B cell (primary cell): ENCODE measurements at regions not wholly inside any gene's neighbourhood (a gene's known extent, or its start where the extent isn't known, plus 50 kb on each side); places are given as distances from the start of the nearest gene placed in this dataset.
A peak's percentile ranks its signal among the peaks of the same experiment; 100 is the strongest.

ENCODE experiments used
- ATAC-seq: fragments of 200-7000 bp; cut with Tn5 transposase; one replicate; pipeline ENCODE4 v1.10.0; 2021; ENCODE audit warnings: low read depth, mild to moderate bottlenecking, moderate number of reproducible peaks, moderate library complexity
- CTCF ChIA-PET: fragments of 350-600 bp; sonication (Branson Sonifier 250); formaldehyde crosslinking; loops from one replicate; lab custom pipeline; 2021; ENCODE audit warnings: antibody characterized with exemption, inconsistent platforms; lab: Charles Lee
- POLR2A ChIA-PET: fragments of 350-600 bp; sonication (Branson Sonifier 250); formaldehyde crosslinking; loops from one replicate; lab custom pipeline; 2021; ENCODE audit warnings: antibody characterized with exemption; lab: Charles Lee
- DNase-seq: peaks from one replicate; pipeline ENCODE4 v3.0.0; 2013
- H2AFZ ChIP-seq: 2 replicates; pipeline ENCODE4 v1.6.1; 2012; ENCODE audit warnings: mild to moderate bottlenecking, low read depth, low read length; ENCODE audit not compliant: insufficient read depth, poor library complexity, severe bottlenecking
- H3K27ac ChIP-seq, 2 donors: 1 replicate in 1 of 2; 2 replicates in 1 of 2; pipeline ENCODE4 v1.5.1; 2012 to 2013; ENCODE audit warnings: low read length in 2 of 2, mild to moderate bottlenecking in 2 of 2, moderate library complexity in 1 of 2
- H3K27me3 ChIP-seq, 4 experiments: fragments of 200-600 bp in 1 of 4; sonication (generic) in 1 of 4; replicated peaks in 1 of 4; 1 replicate in 2 of 4; 2 replicates in 2 of 4; pipeline versions ENCODE4 v1.6.1 to v1.7.0; 2013 to 2016; ENCODE audit warnings: low read length in 3 of 4, mild to moderate bottlenecking in 2 of 4, mixed read lengths in 1 of 4, moderate library complexity in 1 of 4; ENCODE audit not compliant: insufficient read depth in 4 of 4, control insufficient read depth in 3 of 4; ENCODE audit errors: control extremely low read depth in 1 of 4
- H3K36me3 ChIP-seq, 2 experiments: replicated peaks in 1 of 2; 1 replicate in 1 of 2; 2 replicates in 1 of 2; pipeline versions ENCODE4 v1.6.1 to v1.7.1; 2013; ENCODE audit warnings: low read length in 1 of 2; ENCODE audit not compliant: insufficient read depth in 2 of 2, control insufficient read depth in 1 of 2; ENCODE audit errors: control extremely low read depth in 1 of 2, extremely low read depth in 1 of 2
- H3K4me1 ChIP-seq, 2 donors: fragments of 200-600 bp in 1 of 2; sonication (generic) in 1 of 2; 1 replicate in 1 of 2; 2 replicates in 1 of 2; pipeline versions ENCODE4 v1.5.1 to v1.6.1; 2013 to 2017; ENCODE audit warnings: low read length in 2 of 2; ENCODE audit not compliant: control insufficient read depth in 2 of 2, insufficient read depth in 2 of 2
- H3K4me2 ChIP-seq: replicated peaks from 2 replicates; pipeline ENCODE3; 2012; ENCODE audit warnings: mild to moderate bottlenecking, low read depth, low read length; ENCODE audit not compliant: poor library complexity, severe bottlenecking
- H3K4me3 ChIP-seq, 5 experiments: fragments of 200-600 bp in 1 of 5; sonication (generic) in 1 of 5; 1 replicate in 3 of 5; 2 replicates in 2 of 5; pipeline versions ENCODE4 v1.5.1 to v1.7.0; 2011 to 2016; ENCODE audit warnings: low read length in 4 of 5, mild to moderate bottlenecking in 4 of 5, low read depth in 2 of 5, control low read depth in 1 of 5, moderate library complexity in 1 of 5; ENCODE audit not compliant: insufficient read depth in 1 of 5; ENCODE audit errors: control extremely low read depth in 1 of 5, extremely low read depth in 1 of 5
- H3K79me2 ChIP-seq: fragments of 200-600 bp; sonication (generic); one replicate; pipeline ENCODE4 v1.6.0; 2016; ENCODE audit warnings: low read length; ENCODE audit not compliant: control insufficient read depth, insufficient read depth
- H3K9ac ChIP-seq: fragments of 200-600 bp; sonication (generic); 2 replicates; pipeline ENCODE4 v1.6.1; 2017; ENCODE audit warnings: mild to moderate bottlenecking, low read length, moderate library complexity
- H3K9me3 ChIP-seq, 3 donors: one replicate each; pipeline versions ENCODE4 v1.6.1 to v1.7.1; 2013; ENCODE audit warnings: low read length in 2 of 3; ENCODE audit not compliant: control insufficient read depth in 2 of 3, insufficient read depth in 1 of 3; ENCODE audit errors: control extremely low read depth in 1 of 3
- H4K20me1 ChIP-seq: 2 replicates; pipeline ENCODE4 v1.6.0; 2012; ENCODE audit warnings: mild to moderate bottlenecking, low read length; ENCODE audit not compliant: insufficient read depth, control insufficient read depth, poor library complexity, severe bottlenecking
- H3K27ac Mint-ChIP-seq: one replicate; pipeline ENCODE4 v1.8.0; 2021; ENCODE audit warnings: mixed read lengths
- H3K27me3 Mint-ChIP-seq: one replicate; pipeline ENCODE4 v1.8.0; 2021; ENCODE audit warnings: mixed read lengths
- H3K4me1 Mint-ChIP-seq: one replicate; pipeline ENCODE4 v1.8.0; 2021; ENCODE audit warnings: mixed read lengths
- H3K4me3 Mint-ChIP-seq: one replicate; pipeline ENCODE4 v1.8.0; 2021; ENCODE audit warnings: mixed read lengths
- H3K9me3 Mint-ChIP-seq: one replicate; pipeline ENCODE4 v1.8.0; 2022; ENCODE audit warnings: mixed read lengths; ENCODE audit not compliant: insufficient read depth
- EZH2 ChIP-seq: IDR thresholded peaks from 2 replicates; pipeline ENCODE4 v1.6.1; 2012; ENCODE audit warnings: borderline replicate concordance, low read depth, mild to moderate bottlenecking, moderate library complexity, low read length; ENCODE audit not compliant: insufficient read depth, poor library complexity, severe bottlenecking
- WGBS: methylation state at CpG from one replicate; pipeline ENCODE4 v1.1.5; 2013; ENCODE audit warnings: missing lambda C conversion rate; ENCODE audit not compliant: insufficient coverage; 5-methylcytosine and 5-hydroxymethylcytosine counted together
- intact Hi-C: fragments of 100-400 bp; cut with micrococcal nuclease; formaldehyde crosslinking; loops from one replicate; pipeline ENCODE4 v1.10.0; 2022
- TF ChIP-seq, protein P1 (sequence below): fragments of 200-600 bp; IDR thresholded peaks from one replicate; pipeline ENCODE4 v1.8.0; 2022; ENCODE audit warnings: antibody characterized with exemption, mild to moderate bottlenecking

DNA sequence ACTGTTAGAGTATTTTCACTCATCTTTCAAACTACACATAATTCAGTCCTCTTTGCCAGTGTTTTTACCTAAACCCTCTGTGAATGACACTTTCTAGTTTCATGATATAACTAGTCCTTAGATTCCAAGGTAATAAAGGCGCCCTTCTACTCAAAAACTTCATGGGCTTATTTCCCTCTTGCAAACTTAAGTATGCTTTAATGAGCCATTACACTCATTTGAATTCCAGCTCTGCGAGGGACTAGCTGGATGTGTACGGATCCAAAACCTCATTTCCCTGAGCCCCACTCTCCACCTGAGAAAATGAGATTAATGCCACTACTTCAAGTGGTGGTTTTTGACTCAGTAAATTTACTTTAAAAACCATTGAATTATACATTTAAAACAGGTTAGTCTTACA lies 141.1 kb downstream of the NDUFA12 start:
- 80% methylated on average over 1 of the region's 3 CpGs for WGBS
- intact Hi-C loops, result no loop called here
- H3K4me1 ChIP-seq, result no peaks in the 10 kb centered on the region
- H3K4me2 ChIP-seq, result no peak overlapping the region
- Mint-ChIP-seq H3K4me1 (no peaks in the 10 kb centered on the region), H3K27ac (no peak overlapping the region), H3K9me3 (no peaks in the 10 kb centered on the region), H3K27me3 (no peaks in the 10 kb centered on the region), H3K4me3 (no peak overlapping the region)
- no peak overlapping the region for H3K4me3 ChIP-seq
- H4K20me1 ChIP-seq, result no peaks in the 10 kb centered on the region
- H3K9ac ChIP-seq, result no peak overlapping the region
- no peak overlapping the region for H2AFZ ChIP-seq
- no peaks in the 10 kb centered on the region for H3K27me3 ChIP-seq
- ChIA-PET CTCF (no interaction called here), POLR2A (no interaction called here)
- no peaks in the 10 kb centered on the region for H3K9me3 ChIP-seq
- DNase-seq (no peak), ATAC-seq (no peak)
- H3K27ac ChIP-seq, result no peak overlapping the region
- no peaks in the 10 kb centered on the region for H3K36me3 ChIP-seq
- no peak for TF ChIP-seq EZH2
- TF ChIP-seq, protein P1, sequence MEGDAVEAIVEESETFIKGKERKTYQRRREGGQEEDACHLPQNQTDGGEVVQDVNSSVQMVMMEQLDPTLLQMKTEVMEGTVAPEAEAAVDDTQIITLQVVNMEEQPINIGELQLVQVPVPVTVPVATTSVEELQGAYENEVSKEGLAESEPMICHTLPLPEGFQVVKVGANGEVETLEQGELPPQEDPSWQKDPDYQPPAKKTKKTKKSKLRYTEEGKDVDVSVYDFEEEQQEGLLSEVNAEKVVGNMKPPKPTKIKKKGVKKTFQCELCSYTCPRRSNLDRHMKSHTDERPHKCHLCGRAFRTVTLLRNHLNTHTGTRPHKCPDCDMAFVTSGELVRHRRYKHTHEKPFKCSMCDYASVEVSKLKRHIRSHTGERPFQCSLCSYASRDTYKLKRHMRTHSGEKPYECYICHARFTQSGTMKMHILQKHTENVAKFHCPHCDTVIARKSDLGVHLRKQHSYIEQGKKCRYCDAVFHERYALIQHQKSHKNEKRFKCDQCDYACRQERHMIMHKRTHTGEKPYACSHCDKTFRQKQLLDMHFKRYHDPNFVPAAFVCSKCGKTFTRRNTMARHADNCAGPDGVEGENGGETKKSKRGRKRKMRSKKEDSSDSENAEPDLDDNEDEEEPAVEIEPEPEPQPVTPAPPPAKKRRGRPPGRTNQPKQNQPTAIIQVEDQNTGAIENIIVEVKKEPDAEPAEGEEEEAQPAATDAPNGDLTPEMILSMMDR, result no peak
- no peaks in the 10 kb centered on the region for H3K79me2 ChIP-seq

DNA sequence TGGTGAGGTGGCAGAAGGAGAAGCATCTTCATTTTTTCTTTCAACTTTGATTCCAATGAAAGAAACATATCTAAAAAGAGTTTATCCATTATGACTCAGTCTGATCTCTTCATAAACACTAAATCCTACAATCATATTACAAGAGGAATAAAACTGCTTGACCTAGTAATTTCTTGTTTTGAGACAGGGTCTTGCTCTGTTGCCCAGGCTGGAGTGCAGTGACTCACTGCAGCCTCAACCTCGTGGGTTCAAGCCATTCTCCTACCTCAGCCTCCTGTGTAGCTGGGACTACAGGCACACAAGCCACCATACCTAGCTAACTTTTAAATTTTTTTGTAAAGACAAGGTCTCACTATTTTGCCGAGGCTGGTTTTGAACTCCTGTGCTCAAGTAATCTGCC lies 147.2 kb downstream of the NDUFA12 start:
- H3K4me1 Mint-ChIP-seq, result peaks cover 17% of the 10 kb centered on the region
- Histone ChIP-seq H3K9me3 (no peaks in the 10 kb centered on the region), H3K79me2 (no peaks in the 10 kb centered on the region), H3K9ac (no peak overlapping the region), H3K27me3 (no peaks in the 10 kb centered on the region), H2AFZ (peak overlapping the region; percentile 31), H3K4me1 (peaks cover 11 to 15% of the 10 kb centered on the region in 2 donors), H3K4me3 (no peak overlapping the region), H4K20me1 (no peaks in the 10 kb centered on the region), H3K36me3 (no peaks in the 10 kb centered on the region), H3K4me2 (no peak overlapping the region), H3K27ac (no peak overlapping the region)
- CTCF ChIA-PET, result interaction anchor here (1.2 kb wide), 1 partner anchor 19 kb away, joined by 4 read pairs; no protein-coding TSS in a partner anchor
- no peak for TF ChIP-seq EZH2
- TF ChIP-seq, protein P1, result no peak
- no peaks in the 10 kb centered on the region for H3K9me3 Mint-ChIP-seq
- POLR2A ChIA-PET, result no interaction called here
- peaks cover 10% of the 10 kb centered on the region for H3K27me3 Mint-ChIP-seq
- ATAC-seq (no peak), DNase-seq (no peak)
- H3K27ac Mint-ChIP-seq, result no peak overlapping the region
- intact Hi-C loops, result no loop called here
- H3K4me3 Mint-ChIP-seq, result no peak overlapping the region
- 75% methylated on average over 1 of the region's 2 CpGs for WGBS
